ENCODE measurements at regions not wholly inside any gene's neighbourhood (a gene's known extent, or its start where the extent isn't known, plus 50 kb on each side); places are given as distances from the start of the nearest gene placed in this dataset.

GRCh38 chr6:125377621-125378020, 75.9 kb upstream of the HDDC2 start:
- TF ChIP-seq CTCF (IDR thresholded peaks at IDR 0.05) (no peak), POLR2AphosphoS5 (IDR thresholded peaks at IDR 0.05; ENCODE audit: low read depth, low read length) (no peak)
